GM23248 (cell line): ENCODE measurements at regions not wholly inside any gene's neighbourhood (a gene's known extent, or its start where the extent isn't known, plus 50 kb on each side); places are given as distances from the start of the nearest gene placed in this dataset.

Experiments used
- DNase-seq: peaks from one replicate; pipeline ENCODE4 v3.0.0-alpha.2; 2015
- H2AFZ ChIP-seq: fragments of 200-600 bp; sonication (generic); 2 replicates; pipeline ENCODE4 v1.6.1; 2016; ENCODE audit warnings: antibody characterized with exemption
- H3F3A ChIP-seq: fragments of 200-600 bp; sonication (generic); 2 replicates; pipeline ENCODE4 v1.6.1; 2016; ENCODE audit warnings: mild to moderate bottlenecking, antibody characterized with exemption, mixed run types; ENCODE audit not compliant: insufficient read depth
- H3K27ac ChIP-seq: fragments of 200-600 bp; sonication (generic); 2 replicates; pipeline ENCODE4 v1.5.1; 2016; ENCODE audit warnings: mild to moderate bottlenecking
- H3K27me3 ChIP-seq: fragments of 200-600 bp; sonication (generic); replicated peaks from 2 replicates; pipeline ENCODE4 v1.6.1; 2016; ENCODE audit warnings: mild to moderate bottlenecking; ENCODE audit not compliant: insufficient read depth
- H3K36me3 ChIP-seq: fragments of 200-600 bp; sonication (generic); 2 replicates; pipeline ENCODE4 v1.6.1; 2016; ENCODE audit warnings: low read depth, mild to moderate bottlenecking
- H3K4me1 ChIP-seq: fragments of 200-600 bp; sonication (generic); 2 replicates; pipeline ENCODE4 v1.6.1; 2016; ENCODE audit warnings: mild to moderate bottlenecking; ENCODE audit not compliant: insufficient read depth
- H3K4me2 ChIP-seq: fragments of 200-600 bp; sonication (generic); one replicate; pipeline ENCODE4 v1.6.1; 2016; ENCODE audit warnings: mild to moderate bottlenecking; ENCODE audit not compliant: unreplicated experiment
- H3K4me3 ChIP-seq: fragments of 200-600 bp; sonication (generic); 2 replicates; pipeline ENCODE4 v1.5.1; 2016; ENCODE audit warnings: mild to moderate bottlenecking
- H3K79me2 ChIP-seq: fragments of 200-600 bp; sonication (generic); 2 replicates; pipeline ENCODE4 v1.6.1; 2016; ENCODE audit warnings: mild to moderate bottlenecking; ENCODE audit not compliant: insufficient read depth
- H3K9ac ChIP-seq: fragments of 200-600 bp; sonication (generic); 2 replicates; pipeline ENCODE4 v1.6.1; 2016; ENCODE audit warnings: mild to moderate bottlenecking
- H3K9me2 ChIP-seq: fragments of 200-600 bp; sonication (generic); 2 replicates; pipeline ENCODE4 v1.6.1; 2016; ENCODE audit warnings: mixed run types, mild to moderate bottlenecking, moderate library complexity; ENCODE audit not compliant: insufficient read depth
- H3K9me3 ChIP-seq: fragments of 200-600 bp; sonication (generic); one replicate; pipeline ENCODE4 v1.6.1; 2017; ENCODE audit warnings: low read depth
- H4K20me1 ChIP-seq: fragments of 200-600 bp; sonication (generic); 2 replicates; pipeline ENCODE4 v1.6.0; 2016; ENCODE audit not compliant: insufficient read depth
- EZH2 ChIP-seq: fragments of 200-600 bp; sonication (generic); IDR thresholded peaks from 2 replicates; pipeline ENCODE4 v1.6.1; 2018; ENCODE audit warnings: antibody characterized with exemption, mild to moderate bottlenecking; ENCODE audit not compliant: insufficient read depth, poor library complexity, severe bottlenecking
- EZH2phosphoT487 ChIP-seq: fragments of 200-600 bp; sonication (generic); IDR thresholded peaks from 2 replicates; pipeline ENCODE4 v1.6.1; 2018; ENCODE audit warnings: antibody characterized with exemption, moderate library complexity, mild to moderate bottlenecking, low read depth; ENCODE audit not compliant: insufficient read depth
- WGBS, 2 experiments: methylation state at CpG; one replicate each; pipeline ENCODE4 v1.1.6; 2015 to 2017; ENCODE audit warnings: low lambda C conversion rate in 2 of 2, low coverage in 1 of 2; ENCODE audit errors: missing lambda C conversion rate in 2 of 2; 5-methylcytosine and 5-hydroxymethylcytosine counted together
- in situ Hi-C: fragments of 300-500 bp; cut with MboI; formaldehyde crosslinking; loops from 2 replicates; pipeline ENCODE4 v1.15.0; 2020

- H3K27me3 ChIP-seq = no peaks in the 10 kb centered on the region
- in situ Hi-C loops = no loop called here
Measured at GRCh38 chr9:108528231-108528630, 327.6 kb downstream of the ACTL7B start.

GRCh38 chr9:108526518-108526917, 329.3 kb downstream of the ACTL7B start:
- 95 to 100% methylated on average over 1 of the region's 1 CpG for WGBS, 2 experiments
- Histone ChIP-seq H4K20me1 (no peaks in the 10 kb centered on the region), H3K4me1 (no peaks in the 10 kb centered on the region; the same call in 1 of the 2 replicates), H3K9me3 (no peaks in the 10 kb centered on the region), H3F3A (no peaks in the 10 kb centered on the region), H3K4me2 (no peak overlapping the region), H3K36me3 (no peaks in the 10 kb centered on the region), H3K27me3 (no peaks in the 10 kb centered on the region), H3K4me3 (no peak overlapping the region), H3K27ac (no peak overlapping the region), H2AFZ (no peak overlapping the region), H3K79me2 (no peaks in the 10 kb centered on the region), H3K9me2 (no peaks in the 10 kb centered on the region), H3K9ac (no peak overlapping the region)
- no peak for DNase-seq
- in situ Hi-C loops = no loop called here
- TF ChIP-seq EZH2phosphoT487 (no peak), EZH2 (no peak)

More at GRCh38 chr9:108528231-108528630, 327.6 kb downstream of the ACTL7B start:
- H2AFZ ChIP-seq = no peak overlapping the region
- H3K36me3 ChIP-seq = no peaks in the 10 kb centered on the region
- no peak for DNase-seq
- H3K79me2 ChIP-seq = no peaks in the 10 kb centered on the region
- TF ChIP-seq EZH2 (no peak), EZH2phosphoT487 (no peak)
- H3K9me3 ChIP-seq = no peaks in the 10 kb centered on the region
- H3K4me1 ChIP-seq = no peaks in the 10 kb centered on the region
- H3F3A ChIP-seq = no peaks in the 10 kb centered on the region
- H3K9ac ChIP-seq = no peak overlapping the region
- no peak overlapping the region for H3K4me2 ChIP-seq
- H3K9me2 ChIP-seq = no peaks in the 10 kb centered on the region
- 78 to 80% methylated on average over 5 of the region's 5 CpGs for WGBS, 2 experiments
- no peaks in the 10 kb centered on the region for H4K20me1 ChIP-seq
- H3K27ac ChIP-seq = no peak overlapping the region
- H3K4me3 ChIP-seq = no peak overlapping the region

GRCh38 chr9:108525186-108525585, 330.6 kb downstream of the ACTL7B start:
- no peaks in the 10 kb centered on the region for H3K9me2 ChIP-seq
- H3K79me2 ChIP-seq = no peaks in the 10 kb centered on the region
- H3F3A ChIP-seq = no peaks in the 10 kb centered on the region
- no peaks in the 10 kb centered on the region for H3K9me3 ChIP-seq
- H4K20me1 ChIP-seq = no peaks in the 10 kb centered on the region
- H3K4me2 ChIP-seq = no peak overlapping the region
- in situ Hi-C loops = no loop called here
- no peak overlapping the region for H3K27ac ChIP-seq
- H3K4me1 ChIP-seq = peaks cover 6% of the 10 kb centered on the region
- WGBS, 2 experiments = 91 to 95% methylated on average over 4 of the region's 4 CpGs
- DNase-seq = no peak
- no peak overlapping the region for H3K9ac ChIP-seq
- H2AFZ ChIP-seq = no peak overlapping the region
- no peaks in the 10 kb centered on the region for H3K27me3 ChIP-seq
- TF ChIP-seq EZH2 = no peak
- no peak for TF ChIP-seq EZH2phosphoT487
- H3K36me3 ChIP-seq = no peaks in the 10 kb centered on the region
- no peak overlapping the region for H3K4me3 ChIP-seq

- no peak overlapping the region for H2AFZ ChIP-seq
- H3K27ac ChIP-seq = no peak overlapping the region
- no peaks in the 10 kb centered on the region for H3K36me3 ChIP-seq
- whole genome bisulfite sequencing, 2 experiments = 91 to 94% methylated on average over 2 of the region's 2 CpGs
- no peaks in the 10 kb centered on the region for H4K20me1 ChIP-seq
- no peak overlapping the region for H3K9ac ChIP-seq
- no peaks in the 10 kb centered on the region for H3K79me2 ChIP-seq
- H3K4me3 ChIP-seq = no peak overlapping the region
- in situ Hi-C loops = no loop called here
- no peaks in the 10 kb centered on the region for H3K27me3 ChIP-seq
- no peaks in the 10 kb centered on the region for H3F3A ChIP-seq
- peak; percentile 63 for DNase-seq
- no peak overlapping the region for H3K4me2 ChIP-seq
- H3K4me1 ChIP-seq = peaks cover 10% of the 10 kb centered on the region
- TF ChIP-seq EZH2 (no peak), EZH2phosphoT487 (no peak)
- no peaks in the 10 kb centered on the region for H3K9me2 ChIP-seq
- H3K9me3 ChIP-seq = no peaks in the 10 kb centered on the region
Measured at GRCh38 chr9:108521063-108521590, 334.7 kb downstream of the ACTL7B start.

- Histone ChIP-seq H3K36me3 (no peaks in the 10 kb centered on the region), H3K9me2 (no peaks in the 10 kb centered on the region), H3K27ac (no peak overlapping the region), H3K4me2 (no peak overlapping the region), H3K9me3 (no peaks in the 10 kb centered on the region), H3K4me3 (no peak overlapping the region), H3K9ac (no peak overlapping the region), H3K4me1 (peaks cover 10% of the 10 kb centered on the region), H4K20me1 (no peaks in the 10 kb centered on the region), H3K27me3 (no peaks in the 10 kb centered on the region), H2AFZ (no peak overlapping the region), H3K79me2 (no peaks in the 10 kb centered on the region), H3F3A (no peaks in the 10 kb centered on the region)
- in situ Hi-C loops = no loop called here
- TF ChIP-seq EZH2phosphoT487 (no peak), EZH2 (no peak)
- no peak for DNase-seq
- WGBS, 2 experiments = 88 to 91% methylated on average over 2 of the region's 2 CpGs
Measured at GRCh38 chr9:108519437-108519836, 336.3 kb downstream of the ACTL7B start.
